ENCODE measurements at regions not wholly inside any gene's neighbourhood (a gene's known extent, or its start where the extent isn't known, plus 50 kb on each side); places are given as distances from the start of the nearest gene placed in this dataset.

GRCh38 chr12:107353312-107353711, 260.0 kb upstream of the CRY1 start:
- H3K79me2 ChIP-seq (ENCODE audit: control insufficient read depth, insufficient read depth, low read length) = no peaks in the 10 kb centered on the region
- no peaks in the 10 kb centered on the region; the same call in 1 of the 2 replicates for H4K20me1 ChIP-seq (replicated peaks; ENCODE audit: control insufficient read depth, insufficient read depth, low read length)
- in situ Hi-C loops (cut with MboI) = no loop called here
- H3K27me3 ChIP-seq (ENCODE audit: control insufficient read depth in 2 of 2, insufficient read depth in 2 of 2, low read length in 2 of 2) = peaks cover 0 to 3% of the 10 kb centered on the region in 2 experiments; a peak in 2 of 5 replicates
- no peak overlapping the region for H3K9ac ChIP-seq (ENCODE audit: insufficient read depth in 1 of 2, low read depth in 2 of 2, low read length in 2 of 2)
- 3% methylated on average over 2 of the region's 2 CpGs for WGBS (ENCODE audit: insufficient coverage, low coverage, missing lambda C conversion rate)
- no peaks in the 10 kb centered on the region for H3K9me1 ChIP-seq (ENCODE audit: control insufficient read depth, insufficient read depth, low read length)
- no peaks in the 10 kb centered on the region for H3K36me3 ChIP-seq (ENCODE audit: control insufficient read depth, insufficient read depth, low read length)
- H3K9me3 ChIP-seq (replicated peaks; ENCODE audit: control insufficient read depth, insufficient read depth, low read depth, low read length) = no peaks in the 10 kb centered on the region
- no peak overlapping the region for H2AFZ ChIP-seq (ENCODE audit: low read depth, low read length)
- no peak overlapping the region for H3K4me3 ChIP-seq
- no peak overlapping the region for H3K4me2 ChIP-seq (ENCODE audit: insufficient read depth, low read length)
- intact Hi-C loops (cut with micrococcal nuclease) = no loop called here
- no TSS peak for BruUV-seq (replicated peaks)
- ChIA-PET POLR2A (no interaction called here), CTCF (ENCODE audit: low intra/inter-chr PET ratio) (no interaction called here)
- no peak overlapping the region for H3K27ac ChIP-seq (ENCODE audit: extremely low read depth, low read depth, low read length)
- H3K4me1 ChIP-seq (replicated peaks in 1 of 2; ENCODE audit: control insufficient read depth in 2 of 2, insufficient read depth in 2 of 2, low read length in 2 of 2) = no peaks in the 10 kb centered on the region
- TF ChIP-seq TAF15 (IDR thresholded peaks at IDR 0.05; ENCODE audit: low read depth, low read length) (no peak), RBM25 (IDR thresholded peaks at IDR 0.05; ENCODE audit: low read depth, low read length, severe bottlenecking) (peak; percentile 68), ZNF449 (CRISPR knock-in tag; IDR thresholded peaks at IDR 0.05) (no peak), POU5F1 (IDR thresholded peaks at IDR 0.05; ENCODE audit: borderline replicate concordance, low read depth, low read length, partially characterized antibody) (no peak)
- DNase-seq (ENCODE audit: extremely low read depth in 1 of 4, low spot score in 3 of 4) (no peak), ATAC-seq (no peak), FAIRE-seq (no peak)
